ENCODE measurements at regions not wholly inside any gene's neighbourhood (a gene's known extent, or its start where the extent isn't known, plus 50 kb on each side); places are given as distances from the start of the nearest gene placed in this dataset.

DNA sequence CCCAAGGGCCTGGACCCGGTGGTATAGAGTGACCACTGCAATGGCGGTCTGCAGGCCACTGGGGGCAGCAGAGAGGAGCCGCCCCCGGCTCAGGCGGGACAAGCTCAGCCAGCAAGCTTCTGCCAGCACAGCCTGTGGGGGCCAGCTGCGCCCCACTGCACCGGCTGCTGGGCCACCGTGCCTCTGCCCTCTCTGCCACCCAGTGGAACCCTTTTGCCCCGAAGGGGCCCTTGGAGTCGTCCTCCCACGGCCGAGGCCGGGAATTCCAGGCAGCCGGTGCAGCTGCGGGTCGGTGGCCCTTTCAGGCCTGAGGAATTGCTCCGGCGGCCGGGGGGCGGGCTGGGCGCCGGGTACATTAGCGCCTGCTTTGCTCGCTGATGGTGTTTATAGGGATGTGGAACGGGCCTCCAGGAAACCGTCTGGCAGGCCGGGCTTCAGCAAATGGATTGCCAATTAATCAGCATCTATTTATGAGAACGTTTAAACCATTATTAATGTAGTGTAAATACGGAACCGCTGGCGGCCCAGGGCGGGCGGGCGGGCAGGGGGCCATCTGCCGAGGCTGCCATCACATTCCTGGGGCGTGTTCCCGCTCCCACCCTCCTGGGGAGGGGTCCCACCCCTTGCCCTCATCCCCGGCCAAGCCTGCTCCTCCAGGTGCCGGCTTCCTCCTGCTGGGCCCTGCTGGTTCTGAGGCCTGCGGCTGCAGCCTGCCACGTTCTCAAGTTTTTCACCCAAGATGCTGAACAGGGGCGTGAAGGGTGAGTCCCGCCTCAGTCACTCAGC is 127.4 kb downstream of the BARX1 start:
- DNase-seq: no peak

DNA sequence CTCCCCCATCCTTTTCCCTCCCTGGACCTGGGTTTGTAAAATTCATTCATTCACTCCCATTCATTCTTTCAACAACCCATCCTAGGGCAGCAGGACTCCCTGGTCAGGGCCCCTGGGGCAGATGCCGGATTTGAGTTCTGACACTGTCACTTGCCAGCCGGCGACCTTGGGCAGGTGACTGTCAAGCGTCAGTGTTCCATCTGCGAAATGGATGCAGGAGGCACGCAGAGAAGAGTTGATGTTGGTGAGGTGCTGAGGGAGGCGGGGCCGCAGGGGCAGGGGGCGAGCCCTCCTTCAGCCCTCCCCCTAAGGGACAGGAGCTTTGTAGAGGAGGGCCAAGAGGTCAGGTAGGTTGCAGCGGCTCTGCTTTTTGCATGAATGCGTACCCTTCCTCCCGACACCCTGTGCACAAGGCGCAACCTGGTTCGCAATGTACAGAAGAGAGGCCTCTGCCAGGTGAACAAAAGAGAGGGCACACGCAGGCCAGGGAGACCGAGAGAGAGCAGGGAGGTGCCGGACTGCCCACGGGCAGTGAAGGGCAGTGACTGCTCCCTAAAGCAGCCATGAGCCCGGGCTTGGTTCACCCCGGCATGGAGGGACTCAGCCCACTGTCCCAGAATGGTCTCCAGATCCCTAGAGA is 128.1 kb downstream of the BARX1 start:
- DNase-seq: no peak

DNA sequence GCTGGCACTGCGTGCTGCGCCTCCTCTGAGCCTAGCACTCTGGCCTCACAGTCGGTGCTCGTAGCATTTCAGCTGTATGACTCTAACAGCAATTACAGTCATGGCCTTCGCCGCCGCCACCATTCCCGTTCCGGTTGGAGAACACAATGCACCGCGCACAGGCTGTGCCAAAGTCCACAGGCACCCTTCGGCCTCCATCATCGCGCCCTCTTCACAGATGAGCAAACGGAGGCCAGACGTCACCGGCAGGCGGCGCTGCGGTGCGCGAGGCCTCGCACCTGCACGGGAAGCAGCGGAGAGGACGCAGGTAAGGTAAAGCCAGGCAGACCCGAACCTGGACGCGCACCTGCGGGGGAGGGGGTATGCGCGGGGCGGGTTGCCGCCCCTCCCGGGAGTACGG is 128.9 kb downstream of the BARX1 start:
- no peak for DNase-seq

DNA sequence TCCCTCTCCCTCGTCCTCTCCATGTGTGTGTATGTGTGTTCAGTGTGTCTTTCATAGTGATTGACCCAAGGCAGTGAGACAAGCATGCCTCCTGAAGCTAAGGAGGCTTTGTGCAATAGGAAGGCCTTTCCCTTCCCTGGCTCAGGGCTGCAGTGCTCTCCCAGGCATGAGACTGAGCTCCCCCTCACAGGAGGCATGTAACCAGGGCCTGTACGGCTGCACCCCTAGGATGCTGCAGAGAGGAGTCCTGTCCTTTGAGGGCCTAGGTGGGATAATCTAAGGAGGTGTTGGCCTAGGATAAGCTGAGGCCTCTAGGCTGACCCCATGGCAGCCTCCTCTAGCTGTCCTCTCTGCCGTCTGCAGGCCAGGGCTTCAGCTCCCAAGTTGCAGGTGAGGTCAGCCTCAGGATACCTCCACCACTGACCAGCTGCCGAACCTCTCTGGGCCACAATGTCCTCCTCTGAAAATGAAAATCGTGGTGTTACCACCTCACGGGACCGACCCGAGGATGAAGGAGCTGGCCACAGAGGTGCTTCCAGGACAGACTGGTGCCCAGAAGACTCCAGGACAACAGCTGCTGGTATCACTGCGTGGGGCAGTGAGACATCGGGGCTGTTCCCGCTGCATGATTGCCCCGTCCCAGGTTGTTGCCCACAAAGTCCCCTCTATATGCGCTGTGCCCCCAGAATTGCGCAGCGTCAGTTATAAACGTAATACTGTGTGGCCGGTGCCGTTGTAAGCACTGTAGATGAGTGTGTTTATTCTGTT is 129.6 kb downstream of the BARX1 start:
- DNase-seq: no peak

DNA sequence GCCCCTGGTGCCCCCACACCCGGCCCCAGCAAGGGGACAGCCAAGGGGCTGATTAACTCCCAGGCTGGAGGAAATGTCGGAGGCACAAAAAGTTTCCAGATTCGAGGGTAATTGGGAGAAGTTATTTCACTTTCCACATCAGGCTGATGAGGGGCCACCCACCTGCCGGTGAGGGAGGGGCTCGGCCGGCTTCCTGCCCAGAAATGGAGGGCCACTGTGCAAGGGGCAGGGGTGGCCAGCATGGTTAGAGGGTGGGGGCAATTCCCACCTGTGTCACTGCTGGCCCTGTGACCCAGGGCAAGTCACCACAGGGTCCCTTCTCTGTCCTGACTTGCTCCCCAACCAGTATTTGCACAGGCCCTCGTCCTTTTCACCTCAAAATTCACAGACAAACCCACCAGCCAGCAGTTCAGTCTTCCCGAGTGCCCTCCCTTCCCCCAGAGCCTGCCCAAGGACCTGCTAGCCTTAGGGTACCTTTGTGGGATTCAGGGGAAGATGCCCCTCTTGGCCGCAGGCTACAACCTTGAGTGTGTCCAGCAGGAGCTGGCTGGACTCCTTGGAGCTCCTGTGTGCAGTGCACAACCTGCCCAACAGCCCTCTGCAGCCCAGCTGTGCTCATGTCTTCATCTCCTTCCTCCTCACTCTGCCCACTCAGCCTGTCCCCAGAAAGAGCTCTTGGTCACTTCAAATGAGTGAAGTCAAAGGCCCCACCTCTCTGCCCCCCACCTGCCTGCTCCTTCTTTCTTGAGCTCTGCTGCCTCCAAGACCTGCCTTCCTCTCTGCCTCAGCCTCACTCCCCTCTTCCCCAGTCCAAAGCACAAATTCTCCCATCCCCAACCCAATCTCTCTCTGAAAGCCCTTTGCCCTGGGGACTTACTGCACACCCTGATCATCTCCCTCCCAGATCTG is 130.5 kb downstream of the BARX1 start:
- no peak for DNase-seq

DNA sequence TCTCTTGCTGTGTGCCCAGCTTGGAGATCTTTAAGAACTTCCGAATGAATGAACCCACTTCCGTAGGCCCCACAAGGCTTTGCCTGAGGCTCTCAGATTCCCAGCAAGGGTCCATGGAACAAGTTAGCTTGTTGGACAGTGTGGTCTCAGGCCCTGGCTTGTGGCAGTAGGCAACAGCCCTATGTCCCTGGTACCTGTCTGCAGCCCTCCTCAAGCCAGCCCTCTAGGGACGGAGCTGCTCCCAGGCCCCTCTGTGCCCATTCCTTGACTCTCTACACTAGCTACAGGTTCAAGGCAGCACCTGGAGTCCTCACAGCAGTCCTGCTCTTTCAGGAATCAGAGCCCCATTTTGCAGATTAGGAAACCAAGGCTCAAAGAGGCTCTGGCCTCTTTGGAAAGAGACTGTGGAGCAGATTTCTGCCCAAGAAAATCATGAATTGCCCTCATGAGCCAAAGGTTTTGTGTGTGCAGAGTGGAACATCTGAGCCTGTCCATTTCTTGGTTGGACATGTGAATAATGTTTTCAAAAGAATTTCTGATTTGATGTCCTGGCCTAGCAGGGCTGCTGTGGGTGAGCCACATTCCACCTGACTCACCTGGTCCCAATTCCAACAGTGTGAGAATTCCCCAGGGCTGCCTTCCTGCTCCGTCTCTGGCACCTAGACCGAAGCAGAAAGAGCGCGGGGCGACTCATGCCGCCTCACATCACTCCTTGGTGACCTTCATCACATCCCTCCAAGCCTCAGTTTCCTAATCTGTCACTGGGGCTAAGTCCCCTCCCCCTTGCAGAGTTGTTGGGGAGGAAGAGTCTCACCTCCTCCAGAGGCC is 131.7 kb downstream of the BARX1 start:
- no peak for DNase-seq

DNA sequence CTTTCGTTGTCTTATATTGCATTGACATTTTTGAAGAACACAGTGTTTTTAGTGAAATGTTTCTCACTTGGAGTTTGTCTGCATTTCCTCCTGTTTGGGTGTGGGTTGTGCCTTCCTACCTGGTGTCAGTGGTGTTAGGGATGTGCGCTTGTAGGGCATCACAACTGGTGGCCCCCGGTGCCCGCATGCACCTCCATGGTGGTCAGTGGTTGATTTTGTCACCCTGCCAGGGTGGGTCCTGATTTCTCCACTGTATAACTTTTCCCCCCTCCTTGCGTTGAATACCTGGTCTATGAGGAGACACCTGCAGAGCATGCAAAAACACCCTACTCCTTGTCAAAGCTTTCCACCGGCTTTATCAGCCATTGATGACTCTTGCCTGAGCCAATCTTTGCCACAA is 132.9 kb downstream of the BARX1 start:
- DNase-seq: no peak

DNA sequence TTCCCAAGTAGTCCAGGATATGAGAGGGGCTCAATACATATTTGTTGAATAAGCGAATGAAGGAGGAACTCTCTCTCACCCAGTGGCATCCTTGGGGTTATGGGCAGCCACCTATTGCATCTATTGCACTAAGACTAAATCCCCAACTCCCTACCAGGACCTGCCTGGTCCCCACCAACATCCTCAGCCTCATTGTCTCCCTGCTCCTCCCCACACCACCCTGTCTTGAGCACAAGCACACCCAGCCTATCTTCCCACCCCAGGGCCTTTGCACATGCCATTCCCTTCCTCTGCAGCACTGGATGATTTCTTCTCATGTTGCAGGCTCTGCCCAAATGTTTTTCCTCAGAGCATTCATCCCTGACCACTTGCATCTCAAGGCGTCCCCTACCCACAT is 133.8 kb downstream of the BARX1 start:
- no peak for DNase-seq

DNA sequence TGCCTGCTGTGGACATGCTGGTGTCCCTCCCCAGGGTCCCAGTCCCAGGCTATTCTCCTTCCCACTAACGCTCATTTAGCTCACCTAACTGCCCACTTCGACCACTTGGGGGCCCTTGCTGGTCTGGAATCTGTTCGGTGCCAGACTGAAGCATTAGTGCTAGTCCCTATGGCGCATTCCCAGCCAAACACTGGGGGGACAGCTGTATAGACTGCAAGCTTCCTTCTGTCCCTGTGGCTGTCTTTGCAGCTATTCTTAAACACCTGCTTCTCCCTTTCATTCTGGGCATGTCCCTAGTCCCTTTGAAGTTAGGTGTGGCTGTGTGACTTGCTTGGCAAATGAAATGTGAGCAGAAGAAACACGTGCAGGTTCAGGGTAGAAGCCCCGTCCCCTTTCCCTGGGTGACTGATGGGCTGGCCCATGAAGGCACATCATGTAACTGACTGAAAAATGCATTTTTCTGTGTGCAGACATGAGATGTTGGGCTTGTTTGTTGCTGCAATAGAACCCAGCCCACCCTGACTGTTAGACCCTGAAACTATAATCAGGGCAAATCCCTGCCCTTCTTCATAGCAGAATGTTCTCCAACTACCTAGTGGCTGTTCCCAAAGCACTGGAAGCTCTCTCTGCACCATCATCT is 134.4 kb downstream of the BARX1 start:
- no peak for DNase-seq

DNA sequence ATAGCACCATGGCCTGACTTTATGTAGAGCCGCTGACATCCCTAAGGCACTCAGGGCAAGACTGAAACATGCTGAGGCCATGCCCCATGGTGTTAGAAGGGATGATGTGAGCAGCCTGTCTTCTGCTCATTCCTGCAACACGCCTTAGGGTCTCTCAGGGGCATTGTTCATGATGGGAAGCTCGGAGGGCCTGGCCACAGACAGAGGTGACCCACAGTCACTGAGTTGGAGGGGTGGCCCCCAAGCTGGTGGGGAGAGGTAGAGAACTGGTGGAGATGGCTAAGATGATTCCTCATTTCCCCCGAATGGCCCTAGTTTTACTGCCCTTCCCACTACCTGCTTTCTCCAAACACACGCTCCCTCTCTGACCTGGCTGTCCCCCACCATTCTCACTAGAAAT is 135.2 kb downstream of the BARX1 start:
- no peak for DNase-seq

DNA sequence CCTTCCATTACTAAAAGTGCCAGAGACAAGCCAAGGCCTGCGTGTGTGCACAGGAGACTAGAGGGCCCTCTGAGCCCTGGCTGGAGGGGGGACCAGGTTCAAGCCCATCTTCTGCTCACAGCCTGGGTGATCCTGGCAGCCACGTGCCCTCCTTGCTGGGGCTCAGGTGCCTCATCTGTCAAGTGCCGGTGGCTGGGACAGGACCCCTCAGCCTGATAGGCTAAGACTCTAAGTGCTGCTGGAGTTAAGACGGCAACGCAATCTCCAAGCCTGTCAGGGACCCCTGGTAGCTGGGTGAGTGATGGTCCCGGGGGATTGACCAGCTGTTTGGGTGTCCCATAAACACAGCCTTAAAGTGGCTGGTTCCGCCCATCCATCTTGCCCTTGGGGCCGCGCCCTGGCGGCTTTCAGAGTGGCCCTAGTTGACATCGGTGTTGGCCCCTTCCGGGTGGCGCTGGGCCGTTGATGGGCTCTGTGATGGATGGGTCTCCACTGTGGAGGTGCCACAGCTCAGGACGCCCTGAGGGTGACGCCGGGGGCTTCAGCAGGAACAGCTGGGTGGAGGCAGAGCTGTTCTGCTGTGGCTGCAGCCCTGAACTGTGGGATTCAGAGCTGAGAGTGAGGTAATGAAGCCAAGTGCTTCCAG is 136.2 kb downstream of the BARX1 start:
- no peak for DNase-seq

DNA sequence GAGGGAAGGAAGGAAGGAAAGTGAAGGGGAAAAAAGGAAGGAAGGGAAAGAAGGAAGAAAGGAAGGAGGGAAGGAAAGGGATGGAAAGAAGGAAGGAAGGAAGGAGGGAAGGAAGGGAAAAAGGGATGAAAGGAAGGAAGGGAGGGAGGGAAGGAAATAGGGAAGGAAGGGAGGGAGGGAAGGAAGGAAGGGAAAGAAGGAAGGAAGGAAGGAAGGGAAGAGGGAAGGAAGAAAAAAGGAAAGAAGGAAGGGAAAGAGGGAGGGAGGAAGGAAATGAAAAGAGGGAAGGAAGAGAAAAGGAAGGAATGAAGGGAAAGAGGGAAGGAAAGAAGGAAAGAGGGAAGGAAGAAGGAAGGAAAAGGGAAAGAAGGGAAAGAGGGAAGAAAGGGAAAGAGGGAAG is 136.9 kb downstream of the BARX1 start:
- no peak for DNase-seq

DNA sequence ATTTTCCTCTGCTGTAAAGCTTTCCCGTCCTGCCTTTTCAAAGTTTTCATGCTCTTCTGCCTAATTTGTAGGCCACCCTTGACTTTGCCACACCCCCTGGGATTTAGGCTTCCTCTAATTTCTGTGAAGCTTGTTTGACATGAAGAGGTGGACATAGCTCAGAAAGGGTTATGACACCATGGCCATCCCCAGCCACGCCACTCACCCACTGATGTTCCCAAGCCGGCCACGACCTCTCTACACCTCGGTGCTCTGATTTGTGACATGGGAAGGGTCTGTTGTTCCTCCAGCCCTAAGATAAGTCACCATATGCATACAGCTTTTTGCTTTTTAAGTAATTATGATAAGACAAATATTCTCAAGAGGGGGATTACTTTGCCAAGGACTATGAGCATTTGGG is 139.5 kb downstream of the BARX1 start:
- no peak for DNase-seq

DNA sequence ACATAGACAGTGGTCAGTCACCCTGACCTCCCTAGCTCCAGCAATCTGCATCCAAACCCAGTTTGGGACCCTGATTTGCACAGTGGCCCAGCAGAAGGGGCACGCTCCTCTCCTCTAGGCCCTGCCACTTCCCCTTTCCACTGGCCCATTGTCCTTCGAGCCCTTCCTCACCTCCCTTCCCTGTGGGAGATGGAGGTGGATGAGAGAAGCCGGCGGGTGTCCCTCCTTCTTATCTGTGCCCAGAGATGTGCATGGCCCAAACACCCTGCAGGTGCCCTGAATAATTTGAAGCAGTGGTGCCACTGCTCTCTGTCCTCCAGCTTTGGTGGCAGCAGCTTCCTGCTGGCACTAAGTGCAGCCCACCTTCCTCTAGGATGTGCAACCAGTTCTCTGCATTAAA is 140.0 kb downstream of the BARX1 start:
- no peak for DNase-seq

DNA sequence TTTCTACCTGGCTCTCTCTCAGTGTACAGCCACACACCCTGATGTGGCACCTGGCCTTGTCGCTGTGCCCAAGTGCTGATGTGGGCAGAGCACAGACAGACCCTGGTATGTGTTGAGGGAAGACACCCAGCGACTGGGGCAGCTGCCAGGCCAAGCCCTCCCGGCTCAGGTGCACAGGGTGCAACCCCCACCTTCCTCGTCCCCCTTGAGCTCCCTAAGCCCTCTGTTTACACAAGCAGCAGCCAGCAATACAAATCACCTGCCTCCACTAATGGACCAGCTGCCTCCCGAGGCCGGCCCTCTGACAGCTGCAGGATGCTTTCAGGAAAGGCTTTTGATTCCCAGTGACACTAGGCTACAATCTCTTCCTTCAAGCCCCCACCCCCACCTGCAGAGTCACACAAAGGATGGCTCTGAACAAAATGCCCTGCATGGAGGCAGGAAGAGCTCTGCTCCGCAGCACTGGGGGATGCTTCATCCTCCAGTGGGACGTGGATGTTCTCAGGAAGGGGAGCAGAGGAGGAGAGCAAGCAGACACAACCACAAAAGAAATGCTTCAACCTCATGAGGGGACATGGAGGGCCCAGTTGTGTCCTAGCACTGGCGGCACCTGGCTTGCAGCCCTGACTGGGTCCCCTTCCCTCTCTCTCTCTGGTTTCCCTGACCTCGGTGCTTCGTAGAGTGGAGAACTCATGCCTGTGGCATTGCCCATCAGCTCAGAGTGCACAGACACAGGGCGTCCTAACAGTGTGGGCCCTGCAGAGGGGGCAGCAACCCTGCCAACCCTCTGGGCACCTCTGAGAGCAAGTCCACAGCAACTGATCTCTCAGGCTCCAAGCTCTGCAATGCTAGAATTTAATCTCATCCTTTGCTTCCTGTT is 140.8 kb downstream of the BARX1 start:
- DNase-seq: peak; percentile 78

DNA sequence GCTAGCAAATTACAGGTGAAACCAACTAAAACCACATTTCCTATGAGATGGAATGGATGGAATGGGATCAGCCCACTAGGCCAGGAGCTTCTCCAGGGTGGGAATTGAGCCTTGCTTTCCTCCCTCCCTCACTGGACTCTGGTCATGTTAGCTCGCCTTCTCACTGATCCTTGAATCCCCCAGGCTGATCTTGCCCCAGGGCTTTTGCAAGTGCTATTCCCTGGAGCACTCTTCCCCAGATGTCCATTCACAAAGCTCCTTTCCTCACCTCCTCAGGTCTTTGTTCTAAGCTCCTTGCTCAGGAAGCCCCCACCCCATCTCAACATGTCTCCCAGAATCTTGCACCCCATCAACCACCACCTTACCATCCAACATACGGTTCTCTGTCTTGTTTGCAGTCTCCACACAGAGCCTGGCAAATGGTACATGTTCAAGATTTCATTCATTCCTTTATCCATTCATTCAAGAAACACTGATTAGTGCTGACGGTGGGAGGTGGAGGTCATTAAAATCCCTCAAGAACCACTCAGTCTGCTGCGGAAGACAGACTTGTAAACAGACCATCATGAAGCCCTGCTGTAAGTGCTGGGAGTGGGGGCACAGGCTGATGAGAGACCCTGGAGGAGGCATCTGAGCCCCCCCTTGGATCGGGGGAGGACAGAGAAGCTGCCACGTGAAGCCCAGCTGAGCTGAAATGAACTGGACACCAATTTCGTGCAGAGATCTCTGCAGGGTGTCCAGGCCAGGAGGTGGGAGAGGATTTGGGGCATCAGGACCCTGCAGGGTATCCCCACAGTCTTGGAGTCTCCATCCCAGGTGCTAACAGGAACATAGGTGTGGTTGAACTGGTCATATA is 141.7 kb downstream of the BARX1 start:
- peak; percentile 17 for DNase-seq

DNA sequence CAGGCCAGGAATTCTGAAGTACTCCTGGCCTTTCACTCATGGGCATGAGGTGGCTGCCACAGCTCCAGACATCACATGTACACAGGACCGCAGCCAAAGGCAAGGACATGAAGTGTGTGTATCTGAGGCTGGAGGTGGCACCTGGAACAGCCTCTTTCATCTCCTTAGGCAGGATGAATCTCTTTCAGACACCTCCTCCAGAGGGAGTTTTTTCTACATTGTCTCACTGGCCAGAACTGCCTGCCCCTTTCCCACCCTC is 142.8 kb downstream of the BARX1 start:
- no peak for DNase-seq

DNA sequence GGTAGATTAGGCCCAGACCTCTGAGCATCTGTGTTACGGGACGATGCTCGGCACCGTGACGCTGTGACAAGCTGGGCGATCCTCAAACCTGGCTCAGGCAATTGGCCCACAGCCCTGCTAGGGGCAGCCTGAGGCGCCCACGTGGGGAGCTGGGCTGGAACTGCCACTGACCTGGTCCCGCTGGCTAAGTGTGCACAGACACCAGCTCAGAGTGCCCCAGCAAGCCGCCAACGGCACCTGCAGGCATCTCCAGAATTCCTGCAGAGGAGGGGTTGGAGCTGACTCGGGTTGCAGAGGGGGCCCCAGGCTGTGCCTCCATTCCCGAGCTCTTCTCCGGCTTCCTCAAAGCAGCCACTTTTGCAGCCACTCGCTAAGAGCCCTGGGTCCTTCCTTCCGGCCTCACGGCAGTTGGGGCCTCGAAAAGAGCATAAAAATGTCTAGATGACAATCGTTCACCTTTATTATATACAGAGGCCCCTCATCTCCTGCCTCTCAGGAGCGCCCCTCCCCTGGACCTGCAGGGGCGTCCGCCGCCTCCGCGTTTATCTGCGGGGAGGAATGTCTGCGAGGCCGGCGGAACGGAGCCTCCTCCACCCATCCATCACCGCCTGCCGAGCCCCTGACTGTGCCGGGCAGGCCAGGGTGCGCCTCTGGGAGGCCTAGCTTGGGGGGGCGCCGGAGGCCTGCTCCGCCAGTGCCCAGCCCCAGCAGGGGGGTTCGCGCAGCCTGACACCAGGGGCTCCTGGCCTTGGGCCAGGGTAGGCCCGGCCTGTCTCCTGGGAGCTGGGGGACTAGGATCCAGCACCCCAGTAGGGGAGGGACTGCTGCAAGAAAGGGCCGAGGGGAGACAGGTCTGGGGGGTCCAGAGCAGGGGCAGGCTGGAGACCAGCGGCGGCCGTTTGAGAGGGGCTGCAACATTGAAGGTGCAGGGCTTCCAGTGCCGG is 144.9 kb downstream of the BARX1 start:
- DNase-seq: no peak

Measured in NCI-H187 treated with DMSO at 0.1 percent for 48 hours (cell line).